C4-2B (cell line): ENCODE measurements at regions not wholly inside any gene's neighbourhood (a gene's known extent, or its start where the extent isn't known, plus 50 kb on each side); places are given as distances from the start of the nearest gene placed in this dataset.

Source experiments
- H3K27ac ChIP-seq: fragments of 450-650 bp; 2 replicates; pipeline ENCODE4 v1.5.1; 2017
- ZFX ChIP-seq: fragments of 450-650 bp; IDR thresholded peaks from 2 replicates; pipeline ENCODE4 v1.6.1; 2017
- TF ChIP-seq, protein P1 (sequence below): fragments of 450-650 bp; conservative IDR thresholded peaks from 2 replicates; pipeline ENCODE4 v1.5.1; 2017; ENCODE audit warnings: mild to moderate bottlenecking

DNA sequence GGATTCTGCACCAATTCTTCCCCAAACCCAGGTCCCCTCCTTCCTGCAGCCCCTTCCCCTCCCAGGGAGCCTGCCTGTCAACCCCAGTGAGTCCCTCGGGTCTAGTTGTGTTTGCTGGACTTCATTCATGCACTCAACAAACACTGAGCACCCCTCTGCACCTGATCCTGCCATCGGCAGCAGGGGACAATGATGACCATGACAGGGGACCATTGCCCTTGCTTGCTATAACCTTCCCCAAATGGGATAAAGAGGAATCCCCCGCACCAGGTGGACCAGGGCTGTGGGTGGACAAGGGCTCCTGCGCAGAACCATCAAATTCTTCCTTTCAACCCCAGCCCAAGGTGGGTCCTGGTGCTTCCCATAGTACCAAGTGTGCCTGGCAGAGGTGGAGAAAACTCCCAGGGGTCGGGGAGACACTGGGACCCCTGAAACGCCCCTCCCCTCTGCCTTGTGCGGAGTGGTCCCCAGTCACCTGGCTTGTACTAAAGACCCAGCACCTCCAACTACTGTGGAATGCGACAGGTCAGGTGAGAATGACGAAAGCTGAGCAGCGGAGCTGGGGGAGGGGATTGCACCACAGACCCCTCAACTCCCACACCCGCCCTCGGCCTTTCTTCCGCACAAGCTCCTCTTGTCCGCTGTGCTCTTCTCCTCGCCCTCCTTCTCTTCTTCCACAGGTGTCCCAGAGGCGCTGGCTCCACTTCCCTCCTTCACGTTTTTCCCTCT lies 119.9 kb upstream of the ZNF217 start:
- TF ChIP-seq ZFX: no peak
- TF ChIP-seq, protein P1, sequence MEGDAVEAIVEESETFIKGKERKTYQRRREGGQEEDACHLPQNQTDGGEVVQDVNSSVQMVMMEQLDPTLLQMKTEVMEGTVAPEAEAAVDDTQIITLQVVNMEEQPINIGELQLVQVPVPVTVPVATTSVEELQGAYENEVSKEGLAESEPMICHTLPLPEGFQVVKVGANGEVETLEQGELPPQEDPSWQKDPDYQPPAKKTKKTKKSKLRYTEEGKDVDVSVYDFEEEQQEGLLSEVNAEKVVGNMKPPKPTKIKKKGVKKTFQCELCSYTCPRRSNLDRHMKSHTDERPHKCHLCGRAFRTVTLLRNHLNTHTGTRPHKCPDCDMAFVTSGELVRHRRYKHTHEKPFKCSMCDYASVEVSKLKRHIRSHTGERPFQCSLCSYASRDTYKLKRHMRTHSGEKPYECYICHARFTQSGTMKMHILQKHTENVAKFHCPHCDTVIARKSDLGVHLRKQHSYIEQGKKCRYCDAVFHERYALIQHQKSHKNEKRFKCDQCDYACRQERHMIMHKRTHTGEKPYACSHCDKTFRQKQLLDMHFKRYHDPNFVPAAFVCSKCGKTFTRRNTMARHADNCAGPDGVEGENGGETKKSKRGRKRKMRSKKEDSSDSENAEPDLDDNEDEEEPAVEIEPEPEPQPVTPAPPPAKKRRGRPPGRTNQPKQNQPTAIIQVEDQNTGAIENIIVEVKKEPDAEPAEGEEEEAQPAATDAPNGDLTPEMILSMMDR: no peak
- H3K27ac ChIP-seq: no peak overlapping the region

DNA sequence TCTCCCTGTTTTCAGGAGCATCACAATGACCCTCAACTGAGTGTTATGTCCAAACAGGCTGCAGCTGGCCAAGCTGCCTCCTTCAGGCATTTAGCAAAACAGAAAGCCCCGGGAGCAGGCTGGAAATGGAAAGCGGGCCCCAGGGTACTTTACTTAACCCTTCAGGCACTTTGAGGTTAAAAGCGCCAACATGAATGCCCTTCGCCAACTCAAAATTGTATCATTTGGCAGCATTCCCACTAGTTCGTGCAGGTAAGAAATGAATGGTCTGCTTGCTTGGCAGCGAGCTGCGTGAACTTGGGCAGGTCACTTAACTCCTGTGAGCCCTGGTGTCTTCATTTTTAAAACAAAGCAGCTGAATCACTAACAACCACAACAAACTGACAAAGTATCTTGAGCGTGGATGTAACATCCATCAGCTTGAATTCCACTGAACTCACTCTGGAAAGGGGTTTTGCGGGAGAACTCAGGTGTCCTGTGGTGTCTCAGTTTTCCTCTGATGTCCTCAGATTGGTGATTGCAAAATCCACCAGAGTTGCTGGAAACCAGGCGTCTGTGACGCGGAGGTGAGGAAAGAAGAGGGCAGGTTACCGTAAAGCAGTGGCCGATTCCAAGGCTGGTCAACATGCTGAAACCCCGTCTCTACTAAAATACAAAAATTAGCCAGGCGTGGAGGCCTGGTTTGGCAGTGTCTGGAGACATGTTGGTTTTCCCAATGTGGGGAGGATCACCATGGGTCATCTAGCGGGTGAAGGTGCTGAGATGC lies 118.8 kb upstream of the ZNF217 start:
- TF ChIP-seq ZFX: no peak
- TF ChIP-seq, protein P1: no peak
- no peak overlapping the region for H3K27ac ChIP-seq

DNA sequence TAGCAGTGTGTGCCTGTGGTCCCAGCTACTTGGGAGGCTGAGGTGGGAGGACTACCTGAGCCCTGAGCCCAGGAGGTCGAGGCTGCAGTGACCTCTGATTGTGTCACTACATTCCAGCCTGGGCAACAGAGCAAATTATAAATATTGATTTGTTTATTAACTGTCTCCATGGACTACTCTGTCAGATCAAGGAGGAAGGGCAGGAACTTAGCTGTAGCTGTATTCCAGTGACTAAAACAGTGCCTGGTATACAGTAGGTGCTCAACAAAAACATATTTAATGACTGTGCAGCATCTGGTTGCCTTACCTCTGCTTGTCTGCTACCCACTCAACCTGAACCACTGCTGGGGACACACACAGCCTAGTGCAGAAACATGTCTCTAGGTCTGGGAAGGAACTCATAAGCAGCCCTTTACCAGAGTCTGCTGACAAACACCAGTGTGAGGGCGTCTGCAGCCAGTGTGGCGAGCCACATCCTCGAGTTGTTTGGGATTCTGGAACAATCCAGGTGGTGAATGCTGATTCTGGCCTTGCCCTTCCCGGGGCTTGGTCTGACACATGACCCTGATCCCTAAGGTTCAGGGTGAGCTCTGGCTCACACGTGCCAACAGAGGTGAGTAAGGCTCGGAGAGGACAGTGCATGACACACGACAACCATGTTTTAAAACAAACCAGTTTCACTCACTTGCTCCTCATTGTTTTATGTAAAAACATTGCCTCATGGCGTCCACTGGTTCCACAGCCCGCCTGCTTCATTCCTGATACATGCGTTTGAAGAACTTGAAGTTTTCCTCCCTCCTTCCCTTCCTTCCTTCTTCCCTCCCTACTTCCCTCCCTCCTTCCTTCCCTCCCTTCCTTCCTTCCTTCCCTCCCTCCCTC lies 117.9 kb upstream of the ZNF217 start:
- TF ChIP-seq, protein P1: no peak
- no peak for TF ChIP-seq ZFX
- H3K27ac ChIP-seq: no peak overlapping the region

- TF ChIP-seq, protein P1: no peak
- TF ChIP-seq ZFX: no peak
Observed at GRCh38 chr20:53708129-53708968, 114.7 kb upstream of the ZNF217 start.

DNA sequence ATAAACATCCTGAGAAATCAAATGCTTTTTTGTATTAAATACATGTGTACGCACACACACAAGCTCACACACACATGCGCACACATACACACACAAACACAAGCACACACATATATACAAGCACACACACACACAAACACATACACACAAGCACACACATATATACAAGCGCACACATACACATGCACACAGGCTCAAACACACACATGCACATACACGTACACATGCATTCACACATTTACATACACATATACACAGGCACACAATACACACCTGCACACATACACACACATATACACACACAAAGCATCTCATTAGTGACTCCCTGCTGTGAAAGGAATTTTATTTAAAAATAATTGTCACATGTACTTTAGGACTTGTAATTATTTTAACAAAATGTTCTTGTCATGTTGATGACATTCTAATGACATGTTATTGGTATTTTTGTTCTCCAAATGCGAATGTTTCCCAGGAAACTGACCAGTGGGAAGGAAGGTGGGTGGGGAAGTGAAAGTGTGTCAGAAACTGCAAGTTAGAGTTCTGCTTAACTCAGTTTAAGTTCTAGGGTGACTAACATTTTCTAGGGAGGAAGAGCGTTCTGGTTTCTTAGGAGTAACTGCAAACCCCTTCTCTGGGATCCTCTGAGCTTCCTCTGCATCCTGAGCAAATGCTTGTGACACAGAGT lies 113.9 kb upstream of the ZNF217 start:
- H3K27ac ChIP-seq: no peak overlapping the region
- no peak for TF ChIP-seq ZFX
- TF ChIP-seq, protein P1: no peak

More at GRCh38 chr20:53708129-53708968, 114.7 kb upstream of the ZNF217 start:
- no peak overlapping the region for H3K27ac ChIP-seq
